Brain microvascular endothelial cell (primary cell): ENCODE measurements at regions not wholly inside any gene's neighbourhood (a gene's known extent, or its start where the extent isn't known, plus 50 kb on each side); places are given as distances from the start of the nearest gene placed in this dataset.

Experiments
- DNase-seq: peaks from one replicate; pipeline ENCODE4 v3.0.0-alpha.2; 2020
- H3K27ac ChIP-seq: fragments of 250-450 bp; sonication (Bioruptor Pico); 2 replicates; pipeline ENCODE4 v1.5.1; 2020; ENCODE audit warnings: mild to moderate bottlenecking, moderate library complexity
- H3K27me3 ChIP-seq: fragments of 250-450 bp; sonication (Bioruptor Pico); replicated peaks from 2 replicates; pipeline ENCODE4 v1.5.1; 2020; ENCODE audit warnings: mild to moderate bottlenecking
- H3K36me3 ChIP-seq: fragments of 250-450 bp; sonication (Bioruptor Pico); replicated peaks from 2 replicates; pipeline ENCODE4 v1.5.1; 2020; ENCODE audit warnings: mild to moderate bottlenecking
- H3K4me3 ChIP-seq: 2 replicates; pipeline ENCODE4 v1.5.1; 2011; ENCODE audit warnings: low read depth, mild to moderate bottlenecking, control low read depth, low read length, moderate library complexity
- in situ Hi-C: cut with HindIII; loops from 2 replicates; pipeline ENCODE4 v1.10.0; 2017; ENCODE audit warnings: low sequenced_read_pairs, low pct_ligation_motif_present
- TF ChIP-seq, protein P1 (sequence below): IDR thresholded peaks from 2 replicates; pipeline ENCODE4 v1.5.1; 2011; ENCODE audit warnings: low read depth, mild to moderate bottlenecking, moderate library complexity, low read length, control low read depth, inconsistent platforms; ENCODE audit errors: missing control alignments

- no peak overlapping the region for H3K27ac ChIP-seq
- H3K4me3 ChIP-seq, result no peak overlapping the region
- H3K27me3 ChIP-seq, result no peaks in the 10 kb centered on the region
- no peak for DNase-seq
- TF ChIP-seq, protein P1, sequence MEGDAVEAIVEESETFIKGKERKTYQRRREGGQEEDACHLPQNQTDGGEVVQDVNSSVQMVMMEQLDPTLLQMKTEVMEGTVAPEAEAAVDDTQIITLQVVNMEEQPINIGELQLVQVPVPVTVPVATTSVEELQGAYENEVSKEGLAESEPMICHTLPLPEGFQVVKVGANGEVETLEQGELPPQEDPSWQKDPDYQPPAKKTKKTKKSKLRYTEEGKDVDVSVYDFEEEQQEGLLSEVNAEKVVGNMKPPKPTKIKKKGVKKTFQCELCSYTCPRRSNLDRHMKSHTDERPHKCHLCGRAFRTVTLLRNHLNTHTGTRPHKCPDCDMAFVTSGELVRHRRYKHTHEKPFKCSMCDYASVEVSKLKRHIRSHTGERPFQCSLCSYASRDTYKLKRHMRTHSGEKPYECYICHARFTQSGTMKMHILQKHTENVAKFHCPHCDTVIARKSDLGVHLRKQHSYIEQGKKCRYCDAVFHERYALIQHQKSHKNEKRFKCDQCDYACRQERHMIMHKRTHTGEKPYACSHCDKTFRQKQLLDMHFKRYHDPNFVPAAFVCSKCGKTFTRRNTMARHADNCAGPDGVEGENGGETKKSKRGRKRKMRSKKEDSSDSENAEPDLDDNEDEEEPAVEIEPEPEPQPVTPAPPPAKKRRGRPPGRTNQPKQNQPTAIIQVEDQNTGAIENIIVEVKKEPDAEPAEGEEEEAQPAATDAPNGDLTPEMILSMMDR, result no peak
- in situ Hi-C loops, result no loop called here
- H3K36me3 ChIP-seq, result no peaks in the 10 kb centered on the region
Measured at GRCh38 chr4:185966997-185967775, 101.8 kb upstream of the TLR3 start.

- Histone ChIP-seq H3K27ac (no peak overlapping the region), H3K27me3 (no peaks in the 10 kb centered on the region), H3K4me3 (no peak overlapping the region), H3K36me3 (no peaks in the 10 kb centered on the region)
- DNase-seq, result no peak
- in situ Hi-C loops, result no loop called here
- TF ChIP-seq, protein P1, result no peak
Measured at GRCh38 chr4:185969657-185970056, 99.3 kb upstream of the TLR3 start.

- Histone ChIP-seq H3K27ac (peak overlapping the region; percentile 89), H3K36me3 (no peaks in the 10 kb centered on the region), H3K27me3 (no peaks in the 10 kb centered on the region), H3K4me3 (no peak overlapping the region)
- in situ Hi-C loops, result no loop called here
- TF ChIP-seq, protein P1, result no peak
- DNase-seq, result peak; percentile 72
Measured at GRCh38 chr4:185987961-185988627, 80.9 kb upstream of the TLR3 start.

DNA sequence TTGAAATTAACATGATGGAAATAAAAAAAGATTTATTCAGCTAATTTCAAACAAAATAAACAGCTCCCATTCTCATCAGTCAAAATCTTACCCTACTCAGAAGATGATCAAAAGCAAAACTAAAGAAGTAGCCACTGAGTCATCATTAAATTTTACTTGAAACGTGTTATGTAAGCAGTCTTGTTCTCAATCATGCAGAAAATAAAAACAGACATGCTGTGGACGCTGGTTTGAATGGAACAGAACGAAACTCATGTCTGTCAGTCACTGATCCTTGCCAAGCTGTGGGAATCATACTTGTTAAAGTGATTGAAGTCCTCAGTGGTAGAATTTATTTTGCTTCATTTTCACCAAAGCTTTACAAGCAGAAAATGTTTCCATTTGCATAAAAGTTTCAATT lies 77.2 kb upstream of the TLR3 start:
- H3K4me3 ChIP-seq, result no peak overlapping the region
- in situ Hi-C loops, result no loop called here
- H3K27ac ChIP-seq, result no peak overlapping the region
- no peaks in the 10 kb centered on the region for H3K27me3 ChIP-seq
- no peaks in the 10 kb centered on the region for H3K36me3 ChIP-seq
- TF ChIP-seq, protein P1, result no peak
- no peak for DNase-seq

GRCh38 chr4:185992585-185992984 lies 76.4 kb upstream of the TLR3 start:
- Histone ChIP-seq H3K27ac (no peak overlapping the region), H3K36me3 (no peaks in the 10 kb centered on the region), H3K27me3 (no peaks in the 10 kb centered on the region), H3K4me3 (no peak overlapping the region)
- in situ Hi-C loops, result no loop called here
- no peak for DNase-seq
- TF ChIP-seq, protein P1, result no peak
